CD14-positive monocyte (primary cell): ENCODE measurements at regions not wholly inside any gene's neighbourhood (a gene's known extent, or its start where the extent isn't known, plus 50 kb on each side); places are given as distances from the start of the nearest gene placed in this dataset.

ENCODE experiments used
- DNase-seq, 3 donors: peaks; one replicate each; pipeline ENCODE4 v3.0.0-alpha.2; 2011 to 2022
- H2AFZ ChIP-seq: 2 replicates; pipeline ENCODE4 v1.6.0; 2012; ENCODE audit warnings: mild to moderate bottlenecking, low read depth, low read length, inconsistent platforms; ENCODE audit not compliant: insufficient read depth, poor library complexity, severe bottlenecking
- H3K27ac ChIP-seq, 2 donors: 1 replicate in 1 of 2; 2 replicates in 1 of 2; pipeline ENCODE4 v1.5.1; 2012 to 2013; ENCODE audit warnings: low read length in 2 of 2, control low read depth in 1 of 2, inconsistent platforms in 1 of 2, low read depth in 1 of 2, mild to moderate bottlenecking in 1 of 2
- H3K27me3 ChIP-seq, 2 donors: one replicate each; pipeline versions ENCODE4 v1.6.0 to v1.6.1; 2011 to 2013; ENCODE audit warnings: low read length in 2 of 2; ENCODE audit not compliant: control insufficient read depth in 2 of 2, insufficient read depth in 2 of 2
- H3K36me3 ChIP-seq, 2 donors: replicated peaks in 1 of 2; 1 replicate in 1 of 2; 2 replicates in 1 of 2; pipeline versions ENCODE4 v1.5.1 to v1.6.1; 2012 to 2013; ENCODE audit warnings: low read length in 2 of 2, control low read depth in 1 of 2, inconsistent platforms in 1 of 2, mild to moderate bottlenecking in 1 of 2; ENCODE audit not compliant: insufficient read depth in 2 of 2, control insufficient read depth in 1 of 2
- H3K4me1 ChIP-seq, 2 donors: 1 replicate in 1 of 2; 2 replicates in 1 of 2; pipeline versions ENCODE4 v1.5.1 to v1.6.1; 2012 to 2013; ENCODE audit warnings: low read length in 2 of 2, control low read depth in 1 of 2, inconsistent platforms in 1 of 2, mild to moderate bottlenecking in 1 of 2, moderate library complexity in 1 of 2; ENCODE audit not compliant: insufficient read depth in 2 of 2, control insufficient read depth in 1 of 2
- H3K4me2 ChIP-seq: replicated peaks from 2 replicates; pipeline ENCODE3; 2012; ENCODE audit warnings: low read length, moderate library complexity, mild to moderate bottlenecking; ENCODE audit not compliant: poor library complexity, severe bottlenecking; ENCODE audit errors: extremely low read depth
- H3K4me3 ChIP-seq, 3 experiments: fragments of 200-600 bp in 1 of 3; sonication (generic) in 1 of 3; replicated peaks in 1 of 3; 1 replicate in 2 of 3; 2 replicates in 1 of 3; pipeline ENCODE4 v1.5.1; 2011 to 2013; ENCODE audit warnings: low read length in 3 of 3, mild to moderate bottlenecking in 3 of 3, control low read depth in 2 of 3, low read depth in 2 of 3, inconsistent platforms in 1 of 3, moderate library complexity in 1 of 3
- H3K79me2 ChIP-seq: 2 replicates; pipeline ENCODE4 v1.6.0; 2012; ENCODE audit warnings: mild to moderate bottlenecking, control low read depth, inconsistent platforms, low read length, moderate library complexity; ENCODE audit not compliant: insufficient read depth
- H3K9ac ChIP-seq: 2 replicates; pipeline ENCODE4 v1.6.0; 2017; ENCODE audit warnings: low read length, mild to moderate bottlenecking; ENCODE audit not compliant: insufficient read depth, poor library complexity, severe bottlenecking
- H3K9me3 ChIP-seq, 2 donors: replicated peaks in 1 of 2; 1 replicate in 1 of 2; 2 replicates in 1 of 2; pipeline versions ENCODE4 v1.5.1 to v1.6.1; 2012 to 2013; ENCODE audit warnings: low read length in 2 of 2, control low read depth in 1 of 2; ENCODE audit not compliant: control insufficient read depth in 1 of 2, insufficient read depth in 1 of 2
- H4K20me1 ChIP-seq: 2 replicates; pipeline ENCODE4 v1.6.0; 2012; ENCODE audit warnings: mild to moderate bottlenecking, low read length, control low read depth, moderate library complexity; ENCODE audit not compliant: insufficient read depth
- H3K27ac Mint-ChIP-seq, 7 donors: one replicate each; pipeline ENCODE4 v1.8.0; 2020; ENCODE audit warnings: mild to moderate bottlenecking in 7 of 7, mixed read lengths in 7 of 7, moderate library complexity in 6 of 7, inconsistent platforms in 2 of 7
- H3K27me3 Mint-ChIP-seq, 3 donors: one replicate each; pipeline ENCODE4 v1.8.0; 2021 to 2022; ENCODE audit warnings: low read depth in 3 of 3, mild to moderate bottlenecking in 3 of 3, mixed read lengths in 3 of 3, moderate library complexity in 3 of 3, inconsistent platforms in 1 of 3
- H3K36me3 Mint-ChIP-seq, 2 donors: one replicate each; pipeline ENCODE4 v1.8.0; 2020; ENCODE audit warnings: mixed read lengths in 2 of 2, inconsistent platforms in 1 of 2, mild to moderate bottlenecking in 1 of 2
- H3K4me1 Mint-ChIP-seq: one replicate; pipeline ENCODE4 v1.8.0; 2020; ENCODE audit warnings: mild to moderate bottlenecking, mixed read lengths
- H3K4me3 Mint-ChIP-seq, 2 donors: one replicate each; pipeline ENCODE4 v1.8.0; 2020; ENCODE audit warnings: mild to moderate bottlenecking in 2 of 2, mixed read lengths in 2 of 2, moderate library complexity in 1 of 2
- H3K9me3 Mint-ChIP-seq, 7 donors: one replicate each; pipeline ENCODE4 v1.8.0; 2020 to 2022; ENCODE audit warnings: mixed read lengths in 7 of 7, mild to moderate bottlenecking in 6 of 7, moderate library complexity in 6 of 7, inconsistent platforms in 2 of 7
- WGBS: methylation state at CpG from one replicate; pipeline ENCODE4 v1.1.5; 2013; ENCODE audit warnings: missing lambda C conversion rate; ENCODE audit not compliant: insufficient coverage; 5-methylcytosine and 5-hydroxymethylcytosine counted together
- intact Hi-C, 2 donors: fragments of 100-400 bp; cut with micrococcal nuclease; formaldehyde crosslinking; loops; one replicate each; pipeline versions ENCODE4 v1.15.0 to v1.15.1; 2023
- TF ChIP-seq, protein P1 (sequence below): fragments of 200-600 bp; IDR thresholded peaks from one replicate; pipeline ENCODE4 v1.8.0; 2022; ENCODE audit warnings: antibody characterized with exemption, mild to moderate bottlenecking

- peaks cover 0 to 1% (median 0%) of the 10 kb centered on the region in 3 donors for H3K27me3 Mint-ChIP-seq
- Histone ChIP-seq H3K4me3 (no peak overlapping the region), H3K27ac (no peak overlapping the region), H3K27me3 (no peaks in the 10 kb centered on the region), H3K9ac (no peak overlapping the region), H3K79me2 (no peaks in the 10 kb centered on the region), H3K36me3 (no peaks in the 10 kb centered on the region), H4K20me1 (no peaks in the 10 kb centered on the region), H3K9me3 (peaks cover 0 to 4% of the 10 kb centered on the region in 2 donors), H3K4me2 (no peak overlapping the region), H2AFZ (no peak overlapping the region), H3K4me1 (no peaks in the 10 kb centered on the region)
- no peaks in the 10 kb centered on the region for H3K4me1 Mint-ChIP-seq
- TF ChIP-seq, protein P1, sequence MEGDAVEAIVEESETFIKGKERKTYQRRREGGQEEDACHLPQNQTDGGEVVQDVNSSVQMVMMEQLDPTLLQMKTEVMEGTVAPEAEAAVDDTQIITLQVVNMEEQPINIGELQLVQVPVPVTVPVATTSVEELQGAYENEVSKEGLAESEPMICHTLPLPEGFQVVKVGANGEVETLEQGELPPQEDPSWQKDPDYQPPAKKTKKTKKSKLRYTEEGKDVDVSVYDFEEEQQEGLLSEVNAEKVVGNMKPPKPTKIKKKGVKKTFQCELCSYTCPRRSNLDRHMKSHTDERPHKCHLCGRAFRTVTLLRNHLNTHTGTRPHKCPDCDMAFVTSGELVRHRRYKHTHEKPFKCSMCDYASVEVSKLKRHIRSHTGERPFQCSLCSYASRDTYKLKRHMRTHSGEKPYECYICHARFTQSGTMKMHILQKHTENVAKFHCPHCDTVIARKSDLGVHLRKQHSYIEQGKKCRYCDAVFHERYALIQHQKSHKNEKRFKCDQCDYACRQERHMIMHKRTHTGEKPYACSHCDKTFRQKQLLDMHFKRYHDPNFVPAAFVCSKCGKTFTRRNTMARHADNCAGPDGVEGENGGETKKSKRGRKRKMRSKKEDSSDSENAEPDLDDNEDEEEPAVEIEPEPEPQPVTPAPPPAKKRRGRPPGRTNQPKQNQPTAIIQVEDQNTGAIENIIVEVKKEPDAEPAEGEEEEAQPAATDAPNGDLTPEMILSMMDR = no peak
- H3K27ac Mint-ChIP-seq = no peak overlapping the region
- intact Hi-C loops = no loop called here
- peaks cover 0 to 32% (median 1%) of the 10 kb centered on the region in 7 donors for H3K9me3 Mint-ChIP-seq
- 97% methylated on average over 6 of the region's 6 CpGs for WGBS
- no peak overlapping the region for H3K4me3 Mint-ChIP-seq
- no peak for DNase-seq
- H3K36me3 Mint-ChIP-seq = no peaks in the 10 kb centered on the region
Observed at GRCh38 chr14:106390401-106390800, 864.0 kb downstream of the TMEM121 start.

- H3K36me3 ChIP-seq = no peaks in the 10 kb centered on the region
- DNase-seq = no peak
- H3K27ac ChIP-seq = no peak overlapping the region
- intact Hi-C loops = no loop called here
- peaks cover 0 to 4% of the 10 kb centered on the region in 2 donors for H3K9me3 ChIP-seq
- Mint-ChIP-seq H3K4me3 (no peak overlapping the region), H3K27me3 (peaks cover 0 to 1% (median 0%) of the 10 kb centered on the region in 3 donors), H3K4me1 (no peaks in the 10 kb centered on the region), H3K9me3 (peaks cover 0 to 32% (median 1%) of the 10 kb centered on the region in 7 donors), H3K27ac (no peak overlapping the region), H3K36me3 (no peaks in the 10 kb centered on the region)
- no peak overlapping the region for H3K9ac ChIP-seq
- H3K4me2 ChIP-seq = no peak overlapping the region
- TF ChIP-seq, protein P1 = no peak
- no peaks in the 10 kb centered on the region for H4K20me1 ChIP-seq
- no peak overlapping the region for H2AFZ ChIP-seq
- no peak overlapping the region for H3K4me3 ChIP-seq
- no peaks in the 10 kb centered on the region for H3K27me3 ChIP-seq
- H3K4me1 ChIP-seq = no peaks in the 10 kb centered on the region
- 92% methylated on average over 5 of the region's 6 CpGs for WGBS
- H3K79me2 ChIP-seq = no peaks in the 10 kb centered on the region
Observed at GRCh38 chr14:106390947-106391346, 864.6 kb downstream of the TMEM121 start.
